Naive thymus-derived CD4-positive, alpha-beta T cell (primary cell): ENCODE measurements at regions not wholly inside any gene's neighbourhood (a gene's known extent, or its start where the extent isn't known, plus 50 kb on each side); places are given as distances from the start of the nearest gene placed in this dataset.

ENCODE experiments used
- ATAC-seq: fragments of 150-1000 bp; cut with Tn5 transposase; 2 replicates; pipeline ENCODE4 v1.10.0; 2021; ENCODE audit warnings: mild to moderate bottlenecking, moderate library complexity
- CTCF ChIA-PET: fragments of 350-600 bp; sonication (Branson Sonifier 250); formaldehyde crosslinking; loops from one replicate; lab custom pipeline; 2021; ENCODE audit warnings: antibody characterized with exemption; lab: Charles Lee
- POLR2A ChIA-PET: fragments of 350-600 bp; sonication (Branson Sonifier 250); formaldehyde crosslinking; loops from one replicate; lab custom pipeline; 2021; ENCODE audit warnings: antibody characterized with exemption, inconsistent platforms; lab: Charles Lee
- DNase-seq, 9 donors: peaks; one replicate each; pipeline versions ENCODE4 v3.0.0 to v3.0.0-alpha.2; 2020 to 2022; ENCODE audit warnings: mixed read lengths in 1 of 9
- H3K27ac ChIP-seq: one replicate; pipeline ENCODE4 v1.7.0; 2013; ENCODE audit warnings: mild to moderate bottlenecking, low read depth, low read length, moderate library complexity
- H3K27me3 ChIP-seq, 2 donors: one replicate each; pipeline ENCODE4 v1.7.0; 2013; ENCODE audit warnings: low read length in 2 of 2, mild to moderate bottlenecking in 2 of 2, moderate library complexity in 2 of 2; ENCODE audit not compliant: control insufficient read depth in 2 of 2, insufficient read depth in 2 of 2
- H3K36me3 ChIP-seq, 3 experiments: 1 replicate in 2 of 3; 2 replicates in 1 of 3; pipeline ENCODE4 v1.7.0; 2013; ENCODE audit warnings: low read length in 3 of 3, mild to moderate bottlenecking in 3 of 3, moderate library complexity in 1 of 3; ENCODE audit not compliant: insufficient read depth in 3 of 3, control insufficient read depth in 2 of 3
- H3K4me1 ChIP-seq, 2 donors: one replicate each; pipeline ENCODE4 v1.7.0; 2013; ENCODE audit warnings: low read length in 2 of 2, mild to moderate bottlenecking in 2 of 2, moderate library complexity in 1 of 2; ENCODE audit not compliant: control insufficient read depth in 2 of 2, insufficient read depth in 2 of 2
- H3K4me3 ChIP-seq: 2 replicates; pipeline ENCODE4 v1.7.0; 2013; ENCODE audit warnings: mild to moderate bottlenecking, low read length
- H3K9me3 ChIP-seq, 3 experiments: 1 replicate in 2 of 3; 2 replicates in 1 of 3; pipeline ENCODE4 v1.7.0; 2013; ENCODE audit warnings: low read length in 3 of 3; ENCODE audit not compliant: control insufficient read depth in 2 of 3
- H3K27ac Mint-ChIP-seq, 9 donors: one replicate each; pipeline ENCODE4 v1.8.0; 2020 to 2022; ENCODE audit warnings: mixed read lengths in 9 of 9, mild to moderate bottlenecking in 8 of 9, moderate library complexity in 5 of 9, inconsistent platforms in 2 of 9
- H3K27me3 Mint-ChIP-seq, 5 donors: one replicate each; pipeline ENCODE4 v1.8.0; 2021 to 2022; ENCODE audit warnings: mixed read lengths in 5 of 5, mild to moderate bottlenecking in 1 of 5
- H3K36me3 Mint-ChIP-seq, 5 donors: one replicate each; pipeline ENCODE4 v1.8.0; 2020 to 2022; ENCODE audit warnings: mixed read lengths in 5 of 5, mild to moderate bottlenecking in 3 of 5, inconsistent platforms in 1 of 5
- H3K4me1 Mint-ChIP-seq, 7 donors: one replicate each; pipeline ENCODE4 v1.8.0; 2020 to 2022; ENCODE audit warnings: mixed read lengths in 7 of 7, mild to moderate bottlenecking in 3 of 7, inconsistent platforms in 1 of 7
- H3K4me3 Mint-ChIP-seq, 10 donors: one replicate each; pipeline ENCODE4 v1.8.0; 2020 to 2022; ENCODE audit warnings: mild to moderate bottlenecking in 10 of 10, mixed read lengths in 10 of 10, moderate library complexity in 6 of 10, inconsistent platforms in 2 of 10
- H3K9me3 Mint-ChIP-seq, 11 donors: one replicate each; pipeline ENCODE4 v1.8.0; 2020 to 2022; ENCODE audit warnings: mixed read lengths in 11 of 11, mild to moderate bottlenecking in 4 of 11, inconsistent platforms in 1 of 11, moderate library complexity in 1 of 11
- intact Hi-C, 2 donors: fragments of 100-400 bp; cut with micrococcal nuclease; formaldehyde crosslinking; loops; one replicate each; pipeline ENCODE4 v1.15.1; 2023

- DNase-seq (no peak), ATAC-seq (no peak)
- peaks cover 0 to 2% (median 0%) of the 10 kb centered on the region in 5 donors for H3K27me3 Mint-ChIP-seq
- Histone ChIP-seq H3K4me3 (no peak overlapping the region), H3K27me3 (no peaks in the 10 kb centered on the region), H3K36me3 (no peaks in the 10 kb centered on the region), H3K9me3 (no peaks in the 10 kb centered on the region), H3K4me1 (no peaks in the 10 kb centered on the region), H3K27ac (no peak overlapping the region)
- POLR2A ChIA-PET = no interaction called here
- peaks cover 0 to 5% (median 0%) of the 10 kb centered on the region in 11 donors for H3K9me3 Mint-ChIP-seq
- H3K27ac Mint-ChIP-seq = no peak overlapping the region
- intact Hi-C loops = no loop called here
- no peak overlapping the region for H3K4me3 Mint-ChIP-seq
- no peaks in the 10 kb centered on the region for H3K4me1 Mint-ChIP-seq
- CTCF ChIA-PET = no interaction called here
- no peaks in the 10 kb centered on the region for H3K36me3 Mint-ChIP-seq
Measured at GRCh38 chr12:13777374-13777773, 204.0 kb downstream of the GRIN2B start.

- Mint-ChIP-seq H3K9me3 (peaks cover 0 to 7% (median 0%) of the 10 kb centered on the region in 11 donors), H3K4me1 (no peaks in the 10 kb centered on the region), H3K4me3 (no peak overlapping the region), H3K36me3 (no peaks in the 10 kb centered on the region), H3K27ac (no peak overlapping the region), H3K27me3 (peaks cover 0 to 5% (median 0%) of the 10 kb centered on the region in 5 donors)
- ATAC-seq = no peak
- no peaks in the 10 kb centered on the region for H3K9me3 ChIP-seq
- ChIA-PET CTCF (no interaction called here), POLR2A (no interaction called here)
- intact Hi-C loops = no loop called here
- H3K36me3 ChIP-seq = no peaks in the 10 kb centered on the region
- DNase-seq = no peak
- H3K27me3 ChIP-seq = no peaks in the 10 kb centered on the region
- H3K4me1 ChIP-seq = no peaks in the 10 kb centered on the region
- no peak overlapping the region for H3K27ac ChIP-seq
- H3K4me3 ChIP-seq = no peak overlapping the region
Measured at GRCh38 chr12:13772264-13772663, 209.1 kb downstream of the GRIN2B start.

- intact Hi-C loops = no loop called here
- no peak for DNase-seq
- Mint-ChIP-seq H3K4me3 (no peak overlapping the region), H3K36me3 (no peaks in the 10 kb centered on the region), H3K4me1 (no peaks in the 10 kb centered on the region), H3K9me3 (peaks cover 0 to 4% (median 0%) of the 10 kb centered on the region in 11 donors), H3K27me3 (peaks cover 0 to 5% (median 0%) of the 10 kb centered on the region in 5 donors), H3K27ac (no peak overlapping the region)
- ATAC-seq = no peak
- ChIA-PET CTCF (no interaction called here), POLR2A (no interaction called here)
- Histone ChIP-seq H3K27me3 (no peaks in the 10 kb centered on the region), H3K27ac (no peak overlapping the region), H3K9me3 (no peaks in the 10 kb centered on the region), H3K4me1 (no peaks in the 10 kb centered on the region), H3K4me3 (no peak overlapping the region), H3K36me3 (no peaks in the 10 kb centered on the region)
Measured at GRCh38 chr12:13770576-13770975, 210.8 kb downstream of the GRIN2B start.

GRCh38 chr12:13769966-13770365, 211.4 kb downstream of the GRIN2B start:
- Mint-ChIP-seq H3K27me3 (peaks cover 0 to 5% (median 0%) of the 10 kb centered on the region in 5 donors), H3K27ac (no peak overlapping the region), H3K4me3 (no peak overlapping the region), H3K9me3 (peaks cover 0 to 4% (median 0%) of the 10 kb centered on the region in 11 donors), H3K4me1 (no peaks in the 10 kb centered on the region), H3K36me3 (no peaks in the 10 kb centered on the region)
- no peaks in the 10 kb centered on the region for H3K4me1 ChIP-seq
- no peaks in the 10 kb centered on the region for H3K27me3 ChIP-seq
- no peak overlapping the region for H3K27ac ChIP-seq
- intact Hi-C loops = no loop called here
- no peak overlapping the region for H3K4me3 ChIP-seq
- ChIA-PET POLR2A (no interaction called here), CTCF (no interaction called here)
- ATAC-seq (no peak), DNase-seq (no peak)
- no peaks in the 10 kb centered on the region for H3K36me3 ChIP-seq
- no peaks in the 10 kb centered on the region for H3K9me3 ChIP-seq

GRCh38 chr12:13769273-13769672, 212.1 kb downstream of the GRIN2B start:
- Mint-ChIP-seq H3K27ac (no peak overlapping the region), H3K4me1 (no peaks in the 10 kb centered on the region), H3K27me3 (peaks cover 0 to 5% (median 0%) of the 10 kb centered on the region in 5 donors), H3K9me3 (peaks cover 0 to 4% (median 0%) of the 10 kb centered on the region in 11 donors), H3K4me3 (no peak overlapping the region), H3K36me3 (peaks cover 0 to 1% (median 0%) of the 10 kb centered on the region in 5 donors)
- H3K36me3 ChIP-seq = no peaks in the 10 kb centered on the region
- no peaks in the 10 kb centered on the region for H3K27me3 ChIP-seq
- ChIA-PET POLR2A (no interaction called here), CTCF (no interaction called here)
- H3K4me1 ChIP-seq = no peaks in the 10 kb centered on the region
- H3K27ac ChIP-seq = no peak overlapping the region
- DNase-seq (no peak), ATAC-seq (no peak)
- intact Hi-C loops = no loop called here
- no peaks in the 10 kb centered on the region for H3K9me3 ChIP-seq
- H3K4me3 ChIP-seq = no peak overlapping the region

- Mint-ChIP-seq H3K36me3 (peaks cover 0 to 3% (median 0%) of the 10 kb centered on the region in 5 donors), H3K27me3 (peaks cover 0 to 11% (median 7%) of the 10 kb centered on the region in 5 donors), H3K9me3 (peaks cover 0 to 9% (median 0%) of the 10 kb centered on the region in 11 donors), H3K4me1 (no peaks in the 10 kb centered on the region), H3K27ac (no peak overlapping the region), H3K4me3 (no peak overlapping the region)
- H3K36me3 ChIP-seq = no peaks in the 10 kb centered on the region
- H3K27me3 ChIP-seq = no peaks in the 10 kb centered on the region
- POLR2A ChIA-PET = no interaction called here
- H3K9me3 ChIP-seq = no peaks in the 10 kb centered on the region
- no peak overlapping the region for H3K4me3 ChIP-seq
- no peaks in the 10 kb centered on the region for H3K4me1 ChIP-seq
- CTCF ChIA-PET = no interaction called here
- no peak overlapping the region for H3K27ac ChIP-seq
- DNase-seq (no peak), ATAC-seq (no peak)
- intact Hi-C loops = no loop called here
Measured at GRCh38 chr12:13764748-13765147, 216.7 kb downstream of the GRIN2B start.

GRCh38 chr12:13749389-13749788, 232.0 kb downstream of the GRIN2B start:
- Histone ChIP-seq H3K4me3 (no peak overlapping the region), H3K36me3 (no peaks in the 10 kb centered on the region), H3K4me1 (no peaks in the 10 kb centered on the region), H3K27ac (no peak overlapping the region), H3K9me3 (no peaks in the 10 kb centered on the region), H3K27me3 (no peaks in the 10 kb centered on the region)
- CTCF ChIA-PET = no interaction called here
- no peak for DNase-seq
- ATAC-seq = no peak
- H3K27ac Mint-ChIP-seq = no peak overlapping the region
- intact Hi-C loops = no loop called here
- peaks cover 0 to 5% (median 0%) of the 10 kb centered on the region in 11 donors for H3K9me3 Mint-ChIP-seq
- POLR2A ChIA-PET = no interaction called here
- no peaks in the 10 kb centered on the region for H3K4me1 Mint-ChIP-seq
- H3K36me3 Mint-ChIP-seq = no peaks in the 10 kb centered on the region
- peaks cover 0 to 22% (median 9%) of the 10 kb centered on the region in 5 donors for H3K27me3 Mint-ChIP-seq
- H3K4me3 Mint-ChIP-seq = no peak overlapping the region
